ENCODE measurements at regions not wholly inside any gene's neighbourhood (a gene's known extent, or its start where the extent isn't known, plus 50 kb on each side); places are given as distances from the start of the nearest gene placed in this dataset.

DNA sequence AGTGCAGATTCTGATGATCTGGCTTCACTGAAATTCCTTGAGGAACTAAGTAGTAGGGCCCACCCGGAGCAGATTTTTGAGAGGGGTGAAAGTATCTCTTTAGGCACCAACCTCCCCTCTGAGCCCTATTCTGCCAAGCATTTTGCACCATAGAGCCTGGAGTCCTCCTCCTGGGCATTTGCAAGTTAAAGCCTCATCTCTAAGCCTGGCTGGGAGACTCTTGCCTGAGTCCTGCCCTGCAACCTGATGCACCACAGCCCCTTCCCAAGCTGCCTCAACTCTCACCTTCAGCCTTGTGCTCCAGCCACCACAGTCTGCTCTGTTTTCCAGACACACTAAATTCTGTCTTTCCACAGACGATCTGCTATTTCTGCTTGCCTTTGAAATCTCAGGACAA, 79.6 kb upstream of the PKDCC start:
- no peak for DNase-seq (ENCODE audit: low read depth in 2 of 2)
- TF ChIP-seq CTCF (IDR thresholded peaks at IDR 0.05; ENCODE audit: low read depth, low read length) = no peak
- H3K4me3 ChIP-seq (replicated peaks in 1 of 2; ENCODE audit: low read depth in 2 of 2, low read length in 2 of 2) = no peak overlapping the region

GRCh38 chr2:41970988-41971660, 76.7 kb upstream of the PKDCC start:
- TF ChIP-seq CTCF (IDR thresholded peaks at IDR 0.05; ENCODE audit: low read depth, low read length) = no peak
- H3K4me3 ChIP-seq (replicated peaks in 1 of 2; ENCODE audit: low read depth in 2 of 2, low read length in 2 of 2) = no peak overlapping the region
- DNase-seq (ENCODE audit: low read depth in 2 of 2) = no peak

GRCh38 chr2:41972179-41972578, 75.6 kb upstream of the PKDCC start:
- no peak for TF ChIP-seq CTCF (IDR thresholded peaks at IDR 0.05; ENCODE audit: low read depth, low read length)
- H3K4me3 ChIP-seq (replicated peaks in 1 of 2; ENCODE audit: low read depth in 2 of 2, low read length in 2 of 2) = no peak overlapping the region
- DNase-seq (ENCODE audit: low read depth in 2 of 2) = no peak

DNA sequence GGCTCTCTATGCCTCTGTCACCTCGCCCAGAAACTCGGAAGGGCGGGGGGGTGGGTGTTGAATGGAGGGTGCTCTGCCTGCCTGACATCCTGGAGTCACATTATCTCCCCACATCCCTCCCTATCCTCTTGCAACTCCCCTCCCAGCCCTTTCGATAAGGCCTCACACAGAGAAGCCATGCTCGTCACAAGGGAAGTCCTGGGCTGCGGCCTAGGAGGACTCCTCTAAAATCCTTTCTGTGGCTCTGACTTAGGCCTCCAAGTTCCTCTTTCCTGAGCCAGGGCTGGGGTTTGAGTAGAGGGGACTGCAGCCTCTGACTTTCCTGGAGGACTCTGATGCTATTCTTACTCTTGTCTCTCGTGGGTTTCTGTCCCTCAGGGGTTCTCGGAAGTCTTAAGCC, 75.0 kb upstream of the PKDCC start:
- DNase-seq (ENCODE audit: low read depth in 2 of 2) = no peak
- no peak overlapping the region for H3K4me3 ChIP-seq (replicated peaks in 1 of 2; ENCODE audit: low read depth in 2 of 2, low read length in 2 of 2)
- no peak for TF ChIP-seq CTCF (IDR thresholded peaks at IDR 0.05; ENCODE audit: low read depth, low read length)

DNA sequence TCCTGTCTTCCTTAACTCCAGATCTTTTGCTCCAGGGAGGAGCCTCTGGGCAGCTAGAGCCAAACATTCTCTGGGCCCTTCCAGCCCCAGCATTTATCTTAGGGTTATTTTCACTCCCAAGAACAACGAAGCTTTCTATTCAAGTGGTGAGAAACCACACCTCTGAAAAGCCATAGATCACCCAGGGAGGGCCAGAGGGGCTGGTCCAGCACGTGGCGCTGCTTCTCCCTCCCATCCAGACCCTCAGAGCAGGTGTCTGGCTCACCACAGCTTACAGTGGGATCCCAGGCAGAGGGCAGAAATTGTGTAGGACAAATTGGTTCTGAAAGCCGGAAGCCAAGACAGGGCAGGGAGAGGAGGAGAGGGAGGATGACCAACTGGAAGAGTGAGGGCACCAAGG, 74.0 kb upstream of the PKDCC start:
- DNase-seq (ENCODE audit: low read depth in 2 of 2) = no peak
- no peak for TF ChIP-seq CTCF (IDR thresholded peaks at IDR 0.05; ENCODE audit: low read depth, low read length)
- no peak overlapping the region for H3K4me3 ChIP-seq (replicated peaks in 1 of 2; ENCODE audit: low read depth in 2 of 2, low read length in 2 of 2)

GRCh38 chr2:41981417-41981816, 66.4 kb upstream of the PKDCC start:
- H3K4me3 ChIP-seq (replicated peaks in 1 of 2; ENCODE audit: low read depth in 2 of 2, low read length in 2 of 2) = no peak overlapping the region
- no peak for DNase-seq (ENCODE audit: low read depth in 2 of 2)
- no peak for TF ChIP-seq CTCF (IDR thresholded peaks at IDR 0.05; ENCODE audit: low read depth, low read length)

DNA sequence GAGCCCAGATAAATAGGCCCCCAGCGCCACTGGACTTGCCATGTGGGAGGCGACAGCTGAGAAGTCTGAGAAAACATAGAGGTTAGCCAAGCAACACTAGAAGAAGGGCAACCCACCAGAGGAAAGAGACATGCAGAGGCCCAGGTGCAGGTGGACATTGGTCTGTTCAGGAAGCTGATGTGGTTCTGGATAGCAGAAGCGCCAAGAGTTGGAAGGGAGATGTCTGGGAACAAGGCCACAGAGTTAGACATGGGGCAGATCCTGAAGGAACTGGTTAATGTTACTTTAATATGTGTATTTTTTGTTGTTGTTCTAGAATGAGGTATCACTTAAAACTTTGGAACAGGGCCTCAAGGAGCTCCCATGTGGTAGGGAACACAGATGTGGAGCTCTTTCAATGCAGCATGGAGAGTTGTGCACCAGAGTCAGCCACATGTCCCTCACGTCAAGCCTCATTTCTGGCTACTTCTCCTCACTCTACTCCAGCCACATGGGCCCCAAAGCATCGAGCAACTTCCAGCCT, 62.2 kb upstream of the PKDCC start:
- DNase-seq (ENCODE audit: low read depth in 2 of 2) = no peak
- no peak overlapping the region for H3K4me3 ChIP-seq (replicated peaks in 1 of 2; ENCODE audit: low read depth in 2 of 2, low read length in 2 of 2)
- no peak for TF ChIP-seq CTCF (IDR thresholded peaks at IDR 0.05; ENCODE audit: low read depth, low read length)

Measured in cardiac fibroblast (primary cell).